ENCODE measurements at regions not wholly inside any gene's neighbourhood (a gene's known extent, or its start where the extent isn't known, plus 50 kb on each side); places are given as distances from the start of the nearest gene placed in this dataset.
A peak's percentile ranks its signal among the peaks of the same experiment; 100 is the strongest.

- no peak overlapping the region for H3K14ac ChIP-seq (ENCODE audit: low read length)
- H3K4me2 ChIP-seq (ENCODE audit: low read length), result peak overlapping the region; percentile 98
- H2BK12ac ChIP-seq (ENCODE audit: low read length), result no peak overlapping the region
- H4K12ac ChIP-seq (ENCODE audit: low read depth, low read length), result no peak overlapping the region
- H3K4ac ChIP-seq (ENCODE audit: low read depth, low read length), result no peak overlapping the region
- no peaks in the 10 kb centered on the region for H3K36me3 ChIP-seq (ENCODE audit: control insufficient read depth in 1 of 2, insufficient read depth in 2 of 2, low read length in 2 of 2)
- no peak overlapping the region for H3K18ac ChIP-seq (ENCODE audit: low read length)
- no peak overlapping the region for H4K8ac ChIP-seq (ENCODE audit: low read depth, low read length)
- no peak for DNase-seq
- peaks cover 3 to 5% of the 10 kb centered on the region in 2 experiments for H3K4me1 ChIP-seq (ENCODE audit: control insufficient read depth in 1 of 2, insufficient read depth in 2 of 2, low read length in 2 of 2)
- no peak overlapping the region for H2AK5ac ChIP-seq (ENCODE audit: low read length)
- no CpG with 5 or more reads among the region's 21 CpGs for WGBS (ENCODE audit: extremely low coverage, insufficient coverage, insufficient read length)
- no peak overlapping the region for H3K9ac ChIP-seq (ENCODE audit: low read length)
- peak overlapping the region; percentile 76 for H3K4me3 ChIP-seq (ENCODE audit: low read depth, low read length)
- H3K23ac ChIP-seq (ENCODE audit: low read length), result no peak overlapping the region
- no peak overlapping the region for H2BK5ac ChIP-seq (ENCODE audit: low read depth, low read length, poor library complexity)
- H3K9me3 ChIP-seq (ENCODE audit: insufficient read depth, low read depth, low read length), result no peaks in the 10 kb centered on the region
- no peak overlapping the region for H3K27ac ChIP-seq (ENCODE audit: low read depth, low read length)
- H3K27me3 ChIP-seq (ENCODE audit: insufficient read depth, low read length), result peaks cover 10% of the 10 kb centered on the region
- H4K91ac ChIP-seq (ENCODE audit: low read depth, low read length), result no peak overlapping the region
- H2AFZ ChIP-seq (ENCODE audit: insufficient read depth, low read length, poor library complexity), result peak overlapping the region; percentile 53
- no peaks in the 10 kb centered on the region for H3K79me2 ChIP-seq (ENCODE audit: control insufficient read depth, insufficient read depth, low read length, poor library complexity)
- H2BK120ac ChIP-seq (ENCODE audit: insufficient read depth, low read length, poor library complexity), result no peak overlapping the region
- H3K79me1 ChIP-seq (ENCODE audit: low read length), result no peaks in the 10 kb centered on the region
These were observed 67.5 kb upstream of the RGS7 start for GRCh38 chr1:241424480-241424971.

- Histone ChIP-seq H3K9me3 (ENCODE audit: insufficient read depth, low read depth, low read length) (no peaks in the 10 kb centered on the region), H3K4me2 (ENCODE audit: low read length) (peak overlapping the region; percentile 98)
- no CpG with 5 or more reads among the region's 61 CpGs for WGBS (ENCODE audit: extremely low coverage, insufficient coverage, insufficient read length)
These were observed 66.8 kb upstream of the RGS7 start for GRCh38 chr1:241423541-241424479.

GRCh38 chr1:241422470-241422869, 65.5 kb upstream of the RGS7 start:
- H2BK5ac ChIP-seq (ENCODE audit: low read depth, low read length, poor library complexity), result no peak overlapping the region
- H3K14ac ChIP-seq (ENCODE audit: low read length), result no peak overlapping the region
- no peaks in the 10 kb centered on the region for H3K79me1 ChIP-seq (ENCODE audit: low read length)
- H3K9me3 ChIP-seq (ENCODE audit: insufficient read depth, low read depth, low read length), result no peaks in the 10 kb centered on the region
- WGBS (ENCODE audit: extremely low coverage, insufficient coverage, insufficient read length), result no CpG with 5 or more reads among the region's 6 CpGs
- no peak overlapping the region for H3K27ac ChIP-seq (ENCODE audit: low read depth, low read length)
- no peak overlapping the region for H3K4me3 ChIP-seq (ENCODE audit: low read depth, low read length)
- no peak overlapping the region for H4K8ac ChIP-seq (ENCODE audit: low read depth, low read length)
- no peak overlapping the region for H4K91ac ChIP-seq (ENCODE audit: low read depth, low read length)
- H2BK120ac ChIP-seq (ENCODE audit: insufficient read depth, low read length, poor library complexity), result no peak overlapping the region
- H2AFZ ChIP-seq (ENCODE audit: insufficient read depth, low read length, poor library complexity), result no peak overlapping the region
- H3K18ac ChIP-seq (ENCODE audit: low read length), result no peak overlapping the region
- no peak overlapping the region for H3K23ac ChIP-seq (ENCODE audit: low read length)
- H3K36me3 ChIP-seq (ENCODE audit: control insufficient read depth in 1 of 2, insufficient read depth in 2 of 2, low read length in 2 of 2), result no peaks in the 10 kb centered on the region
- no peaks in the 10 kb centered on the region for H3K79me2 ChIP-seq (ENCODE audit: control insufficient read depth, insufficient read depth, low read length, poor library complexity)
- no peak overlapping the region for H3K9ac ChIP-seq (ENCODE audit: low read length)
- no peak for DNase-seq
- H2BK12ac ChIP-seq (ENCODE audit: low read length), result no peak overlapping the region
- H4K12ac ChIP-seq (ENCODE audit: low read depth, low read length), result no peak overlapping the region
- H3K27me3 ChIP-seq (ENCODE audit: insufficient read depth, low read length), result peaks cover 10% of the 10 kb centered on the region
- H3K4me2 ChIP-seq (ENCODE audit: low read length), result no peak overlapping the region
- peaks cover 9 to 12% of the 10 kb centered on the region in 2 experiments for H3K4me1 ChIP-seq (ENCODE audit: control insufficient read depth in 1 of 2, insufficient read depth in 2 of 2, low read length in 2 of 2)
- H3K4ac ChIP-seq (ENCODE audit: low read depth, low read length), result no peak overlapping the region
- H2AK5ac ChIP-seq (ENCODE audit: low read length), result no peak overlapping the region

More at GRCh38 chr1:241423541-241424479, 66.8 kb upstream of the RGS7 start:
- H3K9ac ChIP-seq (ENCODE audit: low read length), result no peak overlapping the region
- no peaks in the 10 kb centered on the region for H3K36me3 ChIP-seq (ENCODE audit: control insufficient read depth in 1 of 2, insufficient read depth in 2 of 2, low read length in 2 of 2)
- H2AK5ac ChIP-seq (ENCODE audit: low read length), result no peak overlapping the region
- no peak overlapping the region for H3K23ac ChIP-seq (ENCODE audit: low read length)
- H3K4me3 ChIP-seq (ENCODE audit: low read depth, low read length), result peak overlapping the region; percentile 76
- H3K79me2 ChIP-seq (ENCODE audit: control insufficient read depth, insufficient read depth, low read length, poor library complexity), result no peaks in the 10 kb centered on the region
- H3K14ac ChIP-seq (ENCODE audit: low read length), result no peak overlapping the region
- peaks cover 10% of the 10 kb centered on the region for H3K27me3 ChIP-seq (ENCODE audit: insufficient read depth, low read length)
- no peak overlapping the region for H4K12ac ChIP-seq (ENCODE audit: low read depth, low read length)
- H2BK120ac ChIP-seq (ENCODE audit: insufficient read depth, low read length, poor library complexity), result no peak overlapping the region
- H3K18ac ChIP-seq (ENCODE audit: low read length), result no peak overlapping the region
- peak in 1 of 2 donors; percentile 24 for DNase-seq
- peaks cover 5% of the 10 kb centered on the region in 2 experiments for H3K4me1 ChIP-seq (ENCODE audit: control insufficient read depth in 1 of 2, insufficient read depth in 2 of 2, low read length in 2 of 2)
- H3K4ac ChIP-seq (ENCODE audit: low read depth, low read length), result no peak overlapping the region
- H4K91ac ChIP-seq (ENCODE audit: low read depth, low read length), result no peak overlapping the region
- peak overlapping the region; percentile 53 for H2AFZ ChIP-seq (ENCODE audit: insufficient read depth, low read length, poor library complexity)
- no peak overlapping the region for H2BK12ac ChIP-seq (ENCODE audit: low read length)
- H3K27ac ChIP-seq (ENCODE audit: low read depth, low read length), result no peak overlapping the region
- H3K79me1 ChIP-seq (ENCODE audit: low read length), result no peaks in the 10 kb centered on the region
- H2BK5ac ChIP-seq (ENCODE audit: low read depth, low read length, poor library complexity), result no peak overlapping the region
- H4K8ac ChIP-seq (ENCODE audit: low read depth, low read length), result no peak overlapping the region

DNA sequence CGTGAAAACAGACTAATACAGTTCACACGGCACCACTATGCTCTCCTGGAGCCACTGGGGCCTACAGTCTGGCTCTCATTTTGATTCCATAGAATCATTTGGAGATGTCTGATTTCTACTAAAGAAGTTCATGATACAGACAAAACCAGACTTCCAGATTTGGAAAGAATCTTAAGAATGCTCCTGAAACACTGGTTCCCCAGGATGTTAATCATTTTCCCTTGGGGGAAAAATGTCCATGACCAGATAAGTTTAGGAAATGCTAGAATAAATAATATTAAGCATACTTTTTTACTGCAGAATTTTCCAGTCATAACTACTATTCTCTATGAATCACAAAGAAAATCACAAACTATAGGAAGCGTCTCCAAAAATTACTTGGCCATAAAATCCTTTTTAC, 63.0 kb upstream of the RGS7 start:
- no CpG with 5 or more reads among the region's 3 CpGs for WGBS (ENCODE audit: extremely low coverage, insufficient coverage, insufficient read length)

More for the DNA sequence above, 63.0 kb upstream of the RGS7 start:
- Histone ChIP-seq H2AK5ac (ENCODE audit: low read length) (no peak overlapping the region), H3K27me3 (ENCODE audit: insufficient read depth, low read length) (peaks cover 10% of the 10 kb centered on the region), H3K18ac (ENCODE audit: low read length) (no peak overlapping the region), H3K23ac (ENCODE audit: low read length) (no peak overlapping the region), H3K79me2 (ENCODE audit: control insufficient read depth, insufficient read depth, low read length, poor library complexity) (no peaks in the 10 kb centered on the region), H3K4ac (ENCODE audit: low read depth, low read length) (no peak overlapping the region), H3K9me3 (ENCODE audit: insufficient read depth, low read depth, low read length) (no peaks in the 10 kb centered on the region), H3K9ac (ENCODE audit: low read length) (no peak overlapping the region), H3K14ac (ENCODE audit: low read length) (no peak overlapping the region), H2BK120ac (ENCODE audit: insufficient read depth, low read length, poor library complexity) (no peak overlapping the region), H3K36me3 (ENCODE audit: control insufficient read depth in 1 of 2, insufficient read depth in 2 of 2, low read length in 2 of 2) (no peaks in the 10 kb centered on the region), H4K91ac (ENCODE audit: low read depth, low read length) (no peak overlapping the region), H3K79me1 (ENCODE audit: low read length) (no peaks in the 10 kb centered on the region), H4K12ac (ENCODE audit: low read depth, low read length) (no peak overlapping the region), H2AFZ (ENCODE audit: insufficient read depth, low read length, poor library complexity) (no peak overlapping the region), H4K8ac (ENCODE audit: low read depth, low read length) (no peak overlapping the region), H3K4me2 (ENCODE audit: low read length) (no peak overlapping the region), H2BK5ac (ENCODE audit: low read depth, low read length, poor library complexity) (no peak overlapping the region), H3K4me1 (ENCODE audit: control insufficient read depth in 1 of 2, insufficient read depth in 2 of 2, low read length in 2 of 2) (peaks cover 9 to 12% of the 10 kb centered on the region in 2 experiments), H2BK12ac (ENCODE audit: low read length) (no peak overlapping the region), H3K27ac (ENCODE audit: low read depth, low read length) (no peak overlapping the region), H3K4me3 (ENCODE audit: low read depth, low read length) (no peak overlapping the region)
- DNase-seq, result peak; percentile 20 to 63

All from trophoblast cell (in vitro differentiated cells and primary cell).